A673 (cell line): ENCODE measurements at regions not wholly inside any gene's neighbourhood (a gene's known extent, or its start where the extent isn't known, plus 50 kb on each side); places are given as distances from the start of the nearest gene placed in this dataset.

ENCODE experiments used
- EZH2 ChIP-seq: fragments of 200-600 bp; sonication (generic); IDR thresholded peaks from 2 replicates; pipeline ENCODE4 v1.6.1; 2017; ENCODE audit warnings: borderline replicate concordance, low read depth, mild to moderate bottlenecking, mixed read lengths, antibody characterized with exemption, low read length; ENCODE audit not compliant: poor library complexity, severe bottlenecking
- TF ChIP-seq, protein P1 (sequence below): fragments of 300-800, 200-600 bp; sonication (generic); conservative IDR thresholded peaks from 2 replicates; pipeline ENCODE4 v1.5.1; 2017; ENCODE audit warnings: low read depth, mild to moderate bottlenecking, antibody characterized with exemption, low read length, moderate library complexity, mixed read lengths

DNA sequence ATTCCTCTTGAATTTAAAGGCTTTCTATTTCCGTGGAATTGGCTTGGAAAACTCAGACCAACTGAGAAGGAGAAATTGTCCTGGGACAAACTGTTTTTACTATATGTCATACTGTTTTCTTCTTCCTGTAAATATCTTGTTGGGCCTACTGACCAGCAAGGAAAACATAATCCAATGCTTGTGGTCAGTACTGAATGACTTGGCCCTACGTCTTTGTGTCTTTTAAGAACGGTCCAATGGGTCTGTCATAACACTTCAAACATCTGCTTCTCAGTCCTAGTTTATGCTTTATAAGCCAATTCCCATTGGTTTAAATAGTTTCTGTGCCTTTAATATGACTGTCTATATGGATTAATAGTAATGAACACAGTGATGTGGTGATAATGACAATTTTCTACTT, 248.5 kb upstream of the DDHD1 start:
- TF ChIP-seq, protein P1, sequence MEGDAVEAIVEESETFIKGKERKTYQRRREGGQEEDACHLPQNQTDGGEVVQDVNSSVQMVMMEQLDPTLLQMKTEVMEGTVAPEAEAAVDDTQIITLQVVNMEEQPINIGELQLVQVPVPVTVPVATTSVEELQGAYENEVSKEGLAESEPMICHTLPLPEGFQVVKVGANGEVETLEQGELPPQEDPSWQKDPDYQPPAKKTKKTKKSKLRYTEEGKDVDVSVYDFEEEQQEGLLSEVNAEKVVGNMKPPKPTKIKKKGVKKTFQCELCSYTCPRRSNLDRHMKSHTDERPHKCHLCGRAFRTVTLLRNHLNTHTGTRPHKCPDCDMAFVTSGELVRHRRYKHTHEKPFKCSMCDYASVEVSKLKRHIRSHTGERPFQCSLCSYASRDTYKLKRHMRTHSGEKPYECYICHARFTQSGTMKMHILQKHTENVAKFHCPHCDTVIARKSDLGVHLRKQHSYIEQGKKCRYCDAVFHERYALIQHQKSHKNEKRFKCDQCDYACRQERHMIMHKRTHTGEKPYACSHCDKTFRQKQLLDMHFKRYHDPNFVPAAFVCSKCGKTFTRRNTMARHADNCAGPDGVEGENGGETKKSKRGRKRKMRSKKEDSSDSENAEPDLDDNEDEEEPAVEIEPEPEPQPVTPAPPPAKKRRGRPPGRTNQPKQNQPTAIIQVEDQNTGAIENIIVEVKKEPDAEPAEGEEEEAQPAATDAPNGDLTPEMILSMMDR: no peak
- TF ChIP-seq EZH2: no peak
